Heart left ventricle (tissue), 13 donors: ENCODE measurements at regions not wholly inside any gene's neighbourhood (a gene's known extent, or its start where the extent isn't known, plus 50 kb on each side); places are given as distances from the start of the nearest gene placed in this dataset.
"Not testable (repeated sequence)": the region's sequence is repeated elsewhere in the genome, so short reads cannot be mapped to it uniquely, and the experiment has no call there.

Experiments used
- CTCF ChIP-seq, 12 donors: fragments of 200-600 bp; sonication (generic) in 4 of 12; IDR thresholded peaks; one replicate each; pipeline versions ENCODE4 v1.5.0 to v1.8.0; 2018 to 2022; ENCODE audit warnings: antibody characterized with exemption in 12 of 12, mild to moderate bottlenecking in 5 of 12
- POLR2A ChIP-seq, 2 donors: fragments of 450-650 bp; IDR thresholded peaks; one replicate each; pipeline ENCODE4 v1.6.1; 2017; ENCODE audit warnings: antibody characterized with exemption in 2 of 2, mild to moderate bottlenecking in 2 of 2, moderate library complexity in 2 of 2
- donor health status: ischemic (EF 13 %, LVEDD 7.1; RV severe dilation, severe dysfunction).
- donor health status: DM: no; HTN: yes; CAD: no.
- donor health status: DM: no; HTN: no; CAD: no.
- donor health status: ischemic (EF 25% LVEDD 6.9; RV normal size, moderate dysfunction).
- donor health status: ischemic (EF 25% LVEDD 5.7; RV mildly dilated, moderate dysfunction).
- donor health status: ischemic (EF 35%, LVEDD 5.7; RV mildly dilated, moderate dysfunction).
- donor health status: nonischemic (EF 11% LVEDD 7.7; RV severe dilation, severe dysfunction).
- donor health status: DM: yes; HTN: yes; CAD: no.
- donor health status: PGD.
- donor health status: ischemic (EF 29% LVEDD 5.4; RV normal size, mild dysfunction).
- donor health status: nonischemic (EF 23%, LVEDD 6.1; RV moderate dilation, normal function).

DNA sequence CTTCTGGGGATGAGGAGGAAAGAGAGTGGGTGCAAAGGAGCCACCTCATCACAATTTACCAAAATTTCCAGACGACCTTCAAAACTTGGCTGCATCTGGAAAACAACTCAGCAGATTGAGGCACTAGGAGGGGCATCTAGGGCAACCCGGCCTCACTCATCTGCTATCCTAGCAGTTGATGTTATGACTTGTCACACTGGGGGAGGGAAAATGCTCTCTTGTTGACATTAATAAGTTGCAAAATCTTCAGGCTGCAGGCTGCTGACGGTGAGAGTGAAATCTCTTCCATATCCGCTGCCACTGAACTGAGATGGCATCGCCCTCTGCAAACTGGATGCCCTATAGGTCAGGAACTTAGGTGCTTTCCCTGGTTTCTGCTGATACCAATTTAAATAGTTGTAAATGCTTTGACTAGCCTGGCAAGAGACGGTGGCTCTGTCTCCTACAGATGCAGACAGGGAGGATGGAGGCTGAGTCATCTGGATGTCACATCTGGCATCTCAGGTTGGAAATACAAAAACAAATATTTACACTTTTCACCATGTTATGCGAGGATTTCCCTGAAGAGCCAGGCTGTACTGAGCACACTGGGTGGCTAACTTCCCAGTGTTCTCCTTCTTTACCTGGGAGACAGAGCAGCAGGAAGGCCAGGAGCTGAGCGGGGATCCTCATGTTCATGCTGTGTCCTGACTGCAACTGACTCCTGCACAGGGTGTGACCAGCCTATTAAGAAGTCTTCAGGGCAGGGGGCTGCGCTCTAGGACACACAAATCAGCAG, 209.2 kb downstream of the ANKRD36 start:
- not testable (repeated sequence) for TF ChIP-seq CTCF, POLR2A (IDR thresholded peaks at IDR 0.05)
